HUES48 (cell line): ENCODE measurements at regions not wholly inside any gene's neighbourhood (a gene's known extent, or its start where the extent isn't known, plus 50 kb on each side); places are given as distances from the start of the nearest gene placed in this dataset.

Experiments used
- H3K27ac ChIP-seq: one replicate; pipeline ENCODE4 v1.7.0; 2013; ENCODE audit warnings: low read depth, low read length, inconsistent platforms
- H3K27me3 ChIP-seq: 2 replicates; pipeline ENCODE4 v1.6.1; 2013; ENCODE audit warnings: mild to moderate bottlenecking, low read length; ENCODE audit not compliant: control insufficient read depth, insufficient read depth
- H3K36me3 ChIP-seq: 2 replicates; pipeline ENCODE4 v1.6.1; 2013; ENCODE audit warnings: low read length; ENCODE audit not compliant: control insufficient read depth, insufficient read depth
- H3K4me1 ChIP-seq: 2 replicates; pipeline ENCODE4 v1.6.1; 2013; ENCODE audit warnings: mild to moderate bottlenecking, low read length; ENCODE audit not compliant: control insufficient read depth, insufficient read depth
- H3K4me3 ChIP-seq: 2 replicates; pipeline ENCODE4 v1.5.1; 2013; ENCODE audit warnings: mild to moderate bottlenecking, low read depth, low read length
- H3K9ac ChIP-seq: 2 replicates; pipeline ENCODE4 v1.6.1; 2013; ENCODE audit warnings: mild to moderate bottlenecking, low read depth, low read length, moderate library complexity
- H3K9me3 ChIP-seq: 2 replicates; pipeline ENCODE4 v1.6.1; 2013; ENCODE audit warnings: low read length; ENCODE audit not compliant: control insufficient read depth, insufficient read depth

DNA sequence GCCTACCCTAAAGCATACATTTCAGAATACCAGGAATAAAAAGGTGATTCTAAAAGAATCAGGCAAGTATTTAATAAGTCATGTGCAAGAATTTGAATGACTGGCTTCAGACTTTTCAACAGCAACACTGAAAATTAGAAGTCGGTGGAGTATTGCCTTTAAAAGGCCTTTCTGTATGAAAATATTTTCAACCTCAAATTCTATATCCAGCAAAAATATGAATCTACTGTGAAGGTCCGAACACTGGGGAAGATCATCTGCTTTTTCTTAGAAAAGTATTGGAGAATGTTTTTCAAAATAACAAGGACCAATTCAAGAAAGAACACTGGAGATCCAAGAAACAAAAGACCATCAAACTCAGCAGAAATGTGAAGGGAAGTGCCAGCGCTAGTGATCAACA, 459.5 kb upstream of the KLF12 start:
- H3K27ac ChIP-seq, result no peak overlapping the region
- no peaks in the 10 kb centered on the region for H3K27me3 ChIP-seq
- H3K9me3 ChIP-seq, result no peaks in the 10 kb centered on the region
- no peak overlapping the region for H3K4me3 ChIP-seq
- peaks cover 9% of the 10 kb centered on the region; the same call in 1 of the 2 replicates for H3K4me1 ChIP-seq
- H3K36me3 ChIP-seq, result no peaks in the 10 kb centered on the region
- H3K9ac ChIP-seq, result no peak overlapping the region

DNA sequence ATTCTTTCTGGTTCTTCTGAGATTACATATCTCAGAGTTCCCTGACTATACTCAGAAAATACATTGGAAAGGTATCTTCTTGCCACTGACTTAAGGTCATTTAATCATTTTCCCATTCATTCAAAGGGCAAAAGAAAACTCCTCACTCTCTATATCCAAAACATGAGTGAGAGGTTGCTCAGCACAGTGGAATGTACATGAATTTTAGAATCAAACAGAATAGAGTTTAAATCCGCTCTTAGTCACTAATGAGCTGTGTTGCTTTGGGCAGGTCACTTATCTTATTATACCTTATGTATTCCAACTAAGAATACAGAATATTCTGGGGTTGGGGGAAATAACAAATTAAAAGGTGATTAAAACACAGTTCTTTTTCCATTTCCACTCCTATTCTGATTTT, 452.6 kb upstream of the KLF12 start:
- no peaks in the 10 kb centered on the region for H3K4me1 ChIP-seq
- no peak overlapping the region for H3K27ac ChIP-seq
- H3K9ac ChIP-seq, result no peak overlapping the region
- H3K27me3 ChIP-seq, result no peaks in the 10 kb centered on the region
- H3K36me3 ChIP-seq, result no peaks in the 10 kb centered on the region
- no peaks in the 10 kb centered on the region for H3K9me3 ChIP-seq
- no peak overlapping the region for H3K4me3 ChIP-seq

DNA sequence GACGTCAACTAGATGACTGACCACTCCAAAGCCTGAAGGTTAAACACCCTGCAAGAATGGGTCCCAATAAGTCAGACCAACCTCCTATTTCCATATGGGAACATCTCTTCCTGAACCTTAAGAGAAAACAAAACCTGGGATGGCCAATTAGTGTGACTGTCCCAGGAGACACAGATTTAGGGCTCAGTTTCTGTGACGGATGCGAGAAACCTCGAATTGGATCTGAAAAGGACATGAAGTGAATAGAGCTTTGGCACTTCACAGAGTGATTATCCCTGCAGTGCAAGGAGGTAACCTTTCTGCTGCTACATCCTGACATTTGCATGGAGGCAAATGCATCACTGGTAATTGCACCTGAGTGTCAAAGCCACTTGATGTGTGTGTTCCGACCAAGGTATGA, 442.2 kb upstream of the KLF12 start:
- no peak overlapping the region for H3K9ac ChIP-seq

DNA sequence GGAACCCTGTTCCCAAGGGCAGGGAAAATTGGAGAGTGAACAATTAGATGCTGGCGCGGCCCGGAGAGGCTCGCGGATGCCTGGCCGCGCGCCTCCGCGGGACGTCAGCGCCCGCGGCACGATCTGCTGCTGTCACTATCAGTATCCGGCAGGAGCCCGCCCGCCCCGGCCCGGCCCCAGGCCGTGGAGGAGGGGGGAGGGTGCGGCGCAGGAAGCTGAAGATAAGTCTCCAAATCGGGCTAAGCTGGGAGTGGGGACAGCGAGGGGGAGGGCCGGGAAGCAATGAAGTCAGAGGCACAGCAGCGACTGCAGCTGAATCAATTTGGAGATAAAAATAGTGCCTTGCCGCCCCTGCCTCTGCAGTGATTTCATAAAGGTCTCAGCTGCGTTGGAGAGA, 441.5 kb upstream of the KLF12 start:
- Histone ChIP-seq H3K4me1 (peaks cover 16% of the 10 kb centered on the region), H3K9me3 (no peaks in the 10 kb centered on the region), H3K27ac (no peak overlapping the region), H3K9ac (no peak overlapping the region), H3K27me3 (peaks cover 22% of the 10 kb centered on the region), H3K4me3 (peak overlapping the region; percentile 58), H3K36me3 (no peaks in the 10 kb centered on the region)

More for the DNA sequence above, 442.2 kb upstream of the KLF12 start:
- Histone ChIP-seq H3K4me1 (peaks cover 16% of the 10 kb centered on the region), H3K27me3 (peaks cover 22% of the 10 kb centered on the region), H3K4me3 (peak overlapping the region; percentile 58), H3K27ac (no peak overlapping the region), H3K36me3 (no peaks in the 10 kb centered on the region), H3K9me3 (no peaks in the 10 kb centered on the region)

DNA sequence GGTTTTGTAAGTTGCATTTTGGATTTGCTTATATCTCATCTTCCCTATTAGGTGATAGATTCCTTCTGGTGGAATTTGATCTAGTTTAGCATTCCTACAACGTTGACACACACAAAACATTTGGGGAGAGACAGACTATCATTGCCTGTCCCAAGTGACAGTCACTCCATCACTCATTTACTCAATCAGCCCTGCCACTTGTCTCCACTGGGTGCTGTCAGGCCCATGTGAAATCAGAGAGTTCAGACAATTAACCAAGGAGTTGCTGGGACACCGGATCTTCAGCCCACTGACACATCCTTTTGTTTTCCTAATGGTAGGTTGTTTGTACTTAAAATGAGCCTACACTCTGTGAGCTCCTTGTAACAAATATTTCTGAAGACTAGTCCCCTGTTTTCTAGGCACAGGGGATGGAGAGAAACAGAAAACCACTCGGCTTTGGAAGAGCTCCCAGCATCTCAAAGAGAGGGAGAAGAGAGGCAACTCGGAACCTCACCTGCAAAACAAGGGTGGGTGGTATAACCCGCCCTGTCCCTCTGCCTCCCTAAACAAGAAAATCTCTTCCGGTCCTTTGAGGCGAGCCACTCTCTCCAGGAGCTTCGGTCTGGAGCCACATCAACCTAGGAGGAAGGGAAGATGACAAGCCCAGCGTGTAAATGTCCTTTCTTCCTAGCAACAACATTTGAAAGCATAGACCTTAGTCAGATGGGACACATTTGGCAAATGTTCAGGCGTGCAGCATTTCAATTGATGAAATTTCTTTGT, 440.9 kb upstream of the KLF12 start:
- Histone ChIP-seq H3K27me3 (peaks cover 22% of the 10 kb centered on the region), H3K36me3 (no peaks in the 10 kb centered on the region), H3K27ac (no peak overlapping the region)

DNA sequence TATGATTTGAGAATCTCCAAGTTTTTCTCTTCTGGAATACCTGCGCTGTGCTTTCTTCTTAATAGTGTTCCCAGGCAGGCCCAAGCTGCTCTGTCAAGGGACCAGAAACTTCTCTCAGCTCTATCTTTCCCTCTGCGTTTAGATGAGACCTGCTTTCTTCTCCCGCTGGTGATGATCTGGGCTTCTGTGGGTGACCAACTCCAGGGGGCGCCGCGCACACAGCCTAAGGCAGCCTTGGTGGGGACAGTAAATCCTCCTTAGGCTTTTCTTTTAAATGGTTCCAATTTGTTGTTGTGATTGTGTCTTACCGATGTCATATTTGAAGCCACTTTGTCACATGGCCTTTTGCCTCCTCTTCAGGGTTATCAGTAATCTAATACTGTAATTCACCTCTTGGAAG, 439.4 kb upstream of the KLF12 start:
- no peaks in the 10 kb centered on the region for H3K36me3 ChIP-seq
- peaks cover 22% of the 10 kb centered on the region for H3K27me3 ChIP-seq
- no peak overlapping the region for H3K4me3 ChIP-seq
- H3K9ac ChIP-seq, result no peak overlapping the region
- H3K4me1 ChIP-seq, result peaks cover 16% of the 10 kb centered on the region
- no peak overlapping the region for H3K27ac ChIP-seq
- H3K9me3 ChIP-seq, result no peaks in the 10 kb centered on the region

More for the DNA sequence above, 440.9 kb upstream of the KLF12 start:
- Histone ChIP-seq H3K4me1 (peaks cover 16% of the 10 kb centered on the region), H3K4me3 (peak overlapping the region; percentile 58), H3K9me3 (no peaks in the 10 kb centered on the region), H3K9ac (no peak overlapping the region)

DNA sequence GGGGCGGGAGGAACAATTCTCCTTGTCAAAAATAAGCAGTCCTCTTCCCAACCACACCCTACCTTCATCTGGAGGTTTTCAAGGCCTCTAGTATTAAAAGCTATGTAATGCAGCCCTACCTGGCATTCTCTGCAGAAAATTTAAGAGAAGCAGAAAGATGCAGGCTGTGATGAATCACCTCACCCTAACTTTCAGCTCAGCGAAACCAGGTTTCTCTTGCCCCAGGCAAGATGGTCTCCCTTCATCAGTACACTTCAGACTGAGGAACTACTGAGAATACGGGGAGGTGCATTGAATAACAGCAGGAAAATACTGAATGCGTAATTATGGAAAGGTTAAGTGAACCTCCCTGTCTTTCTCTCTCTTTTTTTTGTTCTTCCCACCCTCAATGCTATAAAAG, 437.6 kb upstream of the KLF12 start:
- Histone ChIP-seq H3K27ac (no peak overlapping the region), H3K27me3 (peaks cover 21% of the 10 kb centered on the region), H3K4me1 (peaks cover 16% of the 10 kb centered on the region), H3K9ac (no peak overlapping the region), H3K9me3 (no peaks in the 10 kb centered on the region), H3K36me3 (no peaks in the 10 kb centered on the region), H3K4me3 (no peak overlapping the region)

DNA sequence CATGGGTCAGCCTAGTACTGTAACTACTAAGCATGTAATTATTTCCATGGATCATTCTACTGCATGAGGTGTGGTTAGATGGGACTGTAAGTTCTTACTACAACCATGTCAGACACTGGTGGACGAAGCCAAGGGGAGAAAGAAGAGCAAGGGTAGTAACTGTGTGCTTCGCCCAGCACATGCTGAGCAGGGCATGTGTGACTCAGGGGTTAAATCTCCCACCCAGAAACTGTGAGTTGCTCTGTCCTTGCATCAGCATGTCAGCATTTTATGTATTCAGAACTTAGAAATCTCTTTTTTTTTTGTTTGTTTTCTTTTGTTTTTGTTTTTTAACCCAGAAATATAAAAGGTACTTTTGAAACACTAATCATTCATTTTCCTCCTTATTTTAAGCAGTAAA, 436.6 kb upstream of the KLF12 start:
- Histone ChIP-seq H3K9ac (no peak overlapping the region), H3K27ac (no peak overlapping the region), H3K4me3 (no peak overlapping the region), H3K27me3 (peaks cover 12% of the 10 kb centered on the region; the same call in 1 of the 2 replicates), H3K36me3 (no peaks in the 10 kb centered on the region), H3K9me3 (no peaks in the 10 kb centered on the region), H3K4me1 (peaks cover 9% of the 10 kb centered on the region)

DNA sequence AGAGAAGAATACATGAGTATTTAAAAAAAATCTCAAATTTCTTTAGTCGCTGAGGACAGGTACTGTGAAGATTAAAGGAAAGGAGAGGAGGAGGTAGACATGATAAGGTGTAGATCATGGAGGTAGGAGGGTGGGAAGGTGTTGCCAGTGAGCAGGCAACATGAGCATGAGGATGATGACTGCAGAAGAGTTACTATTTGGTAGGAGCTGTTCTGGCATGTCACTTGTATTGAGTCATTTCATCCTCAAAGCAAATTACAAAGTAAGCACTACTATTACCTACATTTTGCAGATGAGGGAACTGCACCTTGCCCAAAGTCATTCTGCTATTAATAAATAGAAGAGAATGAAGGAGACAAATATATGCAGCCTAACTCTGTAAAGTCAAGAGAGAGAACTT, 435.8 kb upstream of the KLF12 start:
- H3K4me1 ChIP-seq, result peaks cover 4% of the 10 kb centered on the region
- H3K27ac ChIP-seq, result no peak overlapping the region
- no peaks in the 10 kb centered on the region for H3K36me3 ChIP-seq
- peaks cover 7% of the 10 kb centered on the region; the same call in 1 of the 2 replicates for H3K27me3 ChIP-seq
- H3K9me3 ChIP-seq, result no peaks in the 10 kb centered on the region
- H3K9ac ChIP-seq, result no peak overlapping the region
- H3K4me3 ChIP-seq, result no peak overlapping the region

DNA sequence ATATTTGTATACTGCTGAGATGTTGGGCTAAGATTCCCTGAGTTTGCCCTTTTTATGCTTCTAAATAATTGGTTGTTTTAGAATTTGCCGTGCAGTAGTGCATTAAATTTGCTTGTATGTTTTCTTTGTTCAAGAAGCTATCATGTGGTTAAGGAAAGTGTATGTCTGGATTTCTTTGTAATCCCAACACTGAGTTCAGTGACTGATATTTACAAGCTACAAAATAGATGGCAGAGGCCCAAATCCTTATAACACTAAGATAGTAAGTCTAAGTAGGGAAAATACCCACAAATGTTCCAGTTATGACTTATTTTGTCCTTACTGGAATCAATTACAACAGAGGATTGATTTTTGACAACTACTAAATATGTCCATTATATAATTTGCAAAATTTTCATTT, 435.0 kb upstream of the KLF12 start:
- Histone ChIP-seq H3K27ac (no peak overlapping the region), H3K27me3 (no peaks in the 10 kb centered on the region; the same call in 1 of the 2 replicates), H3K36me3 (no peaks in the 10 kb centered on the region), H3K9ac (no peak overlapping the region), H3K4me1 (no peaks in the 10 kb centered on the region), H3K4me3 (no peak overlapping the region), H3K9me3 (no peaks in the 10 kb centered on the region)

DNA sequence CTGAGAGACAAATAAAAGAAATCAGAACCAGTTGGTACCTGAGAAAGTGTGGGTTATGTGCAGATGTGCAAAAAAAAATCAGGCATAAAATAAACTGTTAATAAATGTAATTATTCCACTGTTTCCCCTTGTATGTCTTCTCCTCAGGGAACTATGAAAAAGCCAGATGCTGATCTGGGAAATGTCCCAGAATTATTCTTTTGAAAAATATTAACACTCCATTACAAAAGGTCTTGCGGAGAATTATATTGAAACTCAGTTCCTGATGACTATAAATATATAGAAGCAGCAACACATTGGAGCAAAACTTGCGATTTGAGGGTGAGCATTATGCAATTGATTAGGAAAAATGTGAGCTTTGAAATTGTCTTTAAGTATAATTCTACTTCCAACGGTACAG, 433.3 kb upstream of the KLF12 start:
- Histone ChIP-seq H3K27me3 (no peaks in the 10 kb centered on the region), H3K36me3 (no peaks in the 10 kb centered on the region), H3K27ac (no peak overlapping the region), H3K9me3 (no peaks in the 10 kb centered on the region), H3K9ac (no peak overlapping the region), H3K4me3 (no peak overlapping the region), H3K4me1 (no peaks in the 10 kb centered on the region)
